OCI-M1 (cell line): ENCODE measurements at regions not wholly inside any gene's neighbourhood (a gene's known extent, or its start where the extent isn't known, plus 50 kb on each side); places are given as distances from the start of the nearest gene placed in this dataset.
A peak's percentile ranks its signal among the peaks of the same experiment; 100 is the strongest.
"Not testable (repeated sequence)": the region's sequence is repeated elsewhere in the genome, so short reads cannot be mapped to it uniquely, and the experiment has no call there.

Experiments used
- DNase-seq: peaks from one replicate; lab custom pipeline; 2025; lab: John Stamatoyannopoulos, UW

DNA sequence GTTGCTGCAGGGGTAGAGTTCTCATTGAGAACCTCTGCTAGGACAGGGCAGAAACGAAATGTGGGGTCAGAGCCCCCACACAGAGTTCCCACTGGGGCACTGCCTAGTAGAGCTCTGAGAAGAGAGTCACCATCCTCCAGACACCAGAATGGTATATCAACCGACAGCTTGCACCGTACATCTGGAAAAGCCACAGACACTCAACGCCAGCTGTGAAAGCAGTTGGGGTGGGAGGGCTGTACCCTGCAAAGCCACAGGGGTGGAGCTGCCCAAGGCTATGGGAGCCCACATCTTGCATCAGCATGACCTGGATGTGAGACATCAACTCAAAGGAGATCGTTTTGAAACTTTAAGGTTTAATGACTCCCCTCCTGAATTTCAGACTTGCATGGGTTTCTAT, 284.0 kb upstream of the DEPDC1 start:
- DNase-seq = no peak

DNA sequence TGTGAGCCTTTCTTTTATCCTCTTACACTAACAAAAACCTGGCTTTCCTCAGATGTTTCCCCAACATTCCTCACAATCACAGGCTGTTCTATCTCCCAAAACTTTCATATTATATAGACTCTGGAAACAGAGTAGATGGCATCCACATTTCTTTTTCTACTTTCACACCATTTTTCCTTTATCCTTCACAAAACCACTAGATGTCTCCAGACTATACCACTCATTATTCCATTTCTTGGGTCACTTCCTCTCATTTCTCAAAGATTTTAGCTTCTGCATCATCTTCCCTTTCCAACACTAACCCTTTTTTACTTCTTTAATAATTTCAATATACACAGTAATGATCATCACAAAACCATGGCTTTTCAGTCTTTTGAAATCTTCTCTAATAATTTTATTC, 286.0 kb upstream of the DEPDC1 start:
- peak; percentile 12 for DNase-seq

DNA sequence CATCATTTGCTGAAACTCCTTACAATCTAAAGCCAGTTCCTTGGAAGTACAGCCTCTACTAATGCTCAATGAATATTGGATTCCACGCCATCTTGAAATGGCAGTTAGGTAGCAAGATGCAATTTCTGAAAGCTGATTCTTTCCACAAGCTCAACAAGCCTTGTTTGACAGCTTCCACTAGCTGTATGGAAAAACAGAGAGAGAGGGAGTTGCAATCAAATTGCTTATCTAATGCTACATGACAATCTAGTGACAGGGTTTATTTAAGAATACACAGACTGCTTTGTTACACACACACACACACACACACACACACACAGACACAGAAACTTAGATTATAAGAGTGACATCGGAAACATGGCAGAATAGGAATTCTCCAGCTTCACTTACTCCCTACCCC, 288.4 kb upstream of the DEPDC1 start:
- DNase-seq = no peak

DNA sequence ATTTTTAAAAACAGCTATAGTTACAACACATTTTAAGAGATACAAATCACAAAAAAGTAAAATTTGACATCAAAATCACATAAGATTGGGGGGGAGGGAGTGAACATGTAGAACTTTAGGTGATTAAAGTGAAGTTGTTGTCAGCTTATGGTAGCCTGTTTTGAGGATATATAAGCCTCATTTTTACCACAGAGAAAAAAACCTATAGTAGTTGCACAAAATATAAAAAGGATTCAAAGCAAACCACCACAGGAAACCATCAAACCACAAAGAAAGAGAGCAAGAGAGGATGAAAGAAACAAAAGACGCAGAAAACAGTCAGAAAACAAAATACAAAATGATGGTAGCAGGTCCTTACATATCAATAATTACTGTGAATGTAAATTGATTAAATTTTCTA, 291.9 kb upstream of the DEPDC1 start:
- DNase-seq = no peak

DNA sequence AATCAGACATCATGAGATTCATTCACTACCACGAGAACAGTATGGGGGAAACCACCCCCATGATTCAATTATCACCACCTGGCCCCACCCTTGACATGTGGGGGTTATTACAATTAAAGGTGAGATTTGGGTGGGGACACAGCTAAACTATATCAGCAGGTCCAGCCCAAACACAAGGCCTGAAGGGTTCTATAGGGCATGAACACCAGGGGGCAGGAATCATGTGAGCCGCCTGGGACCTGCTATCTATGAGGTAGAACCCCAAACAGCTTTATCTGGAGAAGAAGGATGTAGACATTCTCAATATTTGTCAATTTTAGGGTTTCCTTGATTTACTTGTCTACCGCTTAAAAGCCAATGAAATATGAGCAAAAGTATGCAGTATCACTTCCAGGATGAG, 294.9 kb upstream of the DEPDC1 start:
- no peak for DNase-seq

DNA sequence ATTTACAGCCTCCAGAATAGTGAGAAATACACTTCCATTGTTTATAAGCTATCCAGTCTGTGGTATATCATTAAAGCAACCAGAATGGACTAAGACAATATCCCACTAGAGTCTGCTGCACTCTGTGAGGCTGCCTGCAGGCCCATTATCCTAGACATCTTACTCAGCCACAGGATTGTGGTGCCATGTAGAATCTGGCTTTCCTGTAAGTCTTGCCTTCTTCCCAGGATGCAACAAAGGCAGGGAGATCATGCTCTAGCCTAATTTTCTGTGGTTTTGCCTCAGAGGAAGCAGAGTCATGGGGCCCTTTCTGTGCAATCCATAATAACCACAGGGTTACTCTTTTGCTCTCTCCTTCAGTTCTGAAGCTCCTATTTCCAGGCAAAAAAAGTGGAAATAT, 299.1 kb upstream of the DEPDC1 start:
- DNase-seq = no peak

DNA sequence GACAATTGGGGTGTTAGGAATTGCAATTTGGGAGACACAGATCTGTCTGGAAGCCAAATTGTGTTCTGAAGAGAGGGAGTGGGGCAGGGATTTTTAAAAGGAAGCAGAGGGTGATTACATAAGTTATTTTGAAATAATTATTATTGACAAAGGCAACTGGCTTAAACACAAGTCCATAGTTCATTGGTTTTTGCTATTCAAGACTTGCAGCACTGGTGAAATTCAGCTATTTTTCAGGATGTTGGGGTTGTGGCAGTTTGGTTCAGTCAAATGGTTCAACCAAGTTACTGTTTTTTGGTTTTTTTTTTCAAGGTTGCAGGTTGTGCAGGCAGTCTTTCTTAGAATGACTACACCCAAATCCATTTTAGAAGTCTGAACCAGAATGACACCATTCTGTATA, 300.0 kb upstream of the DEPDC1 start:
- no peak for DNase-seq

DNA sequence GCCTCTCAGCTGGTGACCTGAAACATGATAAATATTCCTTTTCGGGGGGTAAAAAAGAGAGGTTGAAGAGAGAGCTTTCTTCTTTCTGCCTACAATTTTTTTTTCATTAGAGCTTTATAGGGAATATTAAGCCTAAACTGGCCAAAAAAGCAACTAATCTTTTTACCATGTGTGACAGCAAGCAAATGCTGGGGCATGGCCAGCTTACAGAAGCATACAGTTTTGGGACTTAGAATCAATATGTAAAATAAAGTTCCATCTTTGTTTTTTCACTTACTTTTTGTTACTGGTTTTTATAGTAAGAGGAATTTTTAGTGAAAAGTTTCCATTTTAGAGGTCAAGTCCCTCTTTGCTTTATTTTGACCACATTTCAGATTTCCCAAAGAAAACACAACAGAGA, 301.2 kb upstream of the DEPDC1 start:
- no peak for DNase-seq

DNA sequence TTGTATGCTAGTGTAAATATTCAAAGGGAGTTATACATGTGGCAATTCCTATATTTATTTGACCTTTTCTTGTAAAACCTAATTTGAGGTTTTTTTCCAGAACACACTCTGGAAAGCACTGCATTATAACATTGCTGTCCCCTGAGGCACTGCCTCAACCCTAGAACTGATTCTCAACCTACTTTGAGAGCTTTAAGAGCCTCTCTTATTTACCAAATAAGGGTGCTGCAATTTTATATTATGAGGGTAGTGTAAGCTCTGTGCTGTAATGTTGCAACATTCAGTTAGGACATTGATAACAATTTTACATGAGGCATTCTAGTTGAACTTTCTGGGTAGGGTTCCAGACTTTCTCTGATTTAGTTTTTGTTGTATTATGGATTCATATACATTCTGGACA, 302.2 kb upstream of the DEPDC1 start:
- DNase-seq = peak; percentile 4

DNA sequence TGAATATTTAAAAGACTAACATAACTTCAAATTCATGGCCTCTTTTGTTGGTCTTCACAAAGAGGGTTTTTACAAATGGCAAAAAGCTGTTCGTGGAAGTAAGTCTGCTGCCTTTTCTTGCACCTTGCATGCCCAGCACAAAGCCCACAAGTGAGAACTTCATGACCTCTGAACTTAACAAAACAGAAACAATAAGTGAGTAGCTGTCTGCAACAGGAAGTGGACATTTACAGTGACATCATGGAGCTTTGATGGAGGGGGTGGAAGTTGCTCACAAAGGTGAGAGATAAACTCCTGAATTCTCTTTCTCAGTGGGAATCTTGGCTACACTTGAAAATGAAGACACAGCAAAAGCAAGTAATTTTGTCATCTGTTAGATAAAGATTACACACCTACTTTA, 303.3 kb upstream of the DEPDC1 start:
- DNase-seq = peak; percentile 37

DNA sequence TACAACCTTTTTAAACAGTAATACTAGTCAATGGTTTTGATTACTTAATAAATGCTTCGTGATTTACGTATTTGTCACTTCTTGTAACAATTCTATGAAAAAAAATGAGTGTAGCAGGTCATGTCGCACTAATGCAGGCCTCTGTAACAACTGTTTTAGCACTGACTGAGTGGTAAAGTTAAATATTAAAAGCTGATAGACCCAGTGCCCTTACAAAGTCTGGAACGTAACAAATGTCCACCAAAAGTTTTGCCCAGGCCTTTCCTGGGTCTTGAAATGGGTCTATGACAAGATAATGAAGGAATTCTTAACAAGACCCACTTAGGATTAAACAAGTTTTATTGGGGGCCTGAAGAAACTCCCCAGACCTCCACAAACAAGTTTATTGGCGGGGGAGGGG, 304.6 kb upstream of the DEPDC1 start:
- DNase-seq = no peak

DNA sequence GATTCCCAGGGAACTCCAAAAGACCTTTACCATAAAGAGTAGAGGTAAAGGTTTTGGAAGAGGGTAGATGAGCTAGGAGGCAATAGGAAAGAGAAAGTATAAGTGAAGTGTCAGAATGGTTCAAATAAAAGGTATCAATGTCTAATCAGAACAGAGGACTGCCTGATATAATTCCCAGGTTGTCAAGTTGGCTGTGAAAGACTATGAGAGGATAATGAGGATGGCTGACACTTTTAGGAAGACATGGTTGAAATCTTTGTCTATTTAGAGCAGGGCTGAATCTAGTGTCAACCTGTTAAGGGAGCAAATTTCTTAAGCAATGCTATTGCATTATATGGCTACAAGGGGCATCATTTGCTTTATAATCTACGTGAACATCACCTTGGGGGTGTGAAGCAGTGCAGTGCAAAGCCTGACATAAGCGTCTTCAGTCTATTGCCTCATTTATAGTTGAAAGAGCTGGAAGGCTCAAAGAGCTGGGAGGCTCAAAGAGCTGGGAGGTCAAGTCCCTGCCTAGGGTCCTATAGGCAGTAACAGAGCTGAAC, 308.3 kb upstream of the DEPDC1 start:
- no peak for DNase-seq

DNA sequence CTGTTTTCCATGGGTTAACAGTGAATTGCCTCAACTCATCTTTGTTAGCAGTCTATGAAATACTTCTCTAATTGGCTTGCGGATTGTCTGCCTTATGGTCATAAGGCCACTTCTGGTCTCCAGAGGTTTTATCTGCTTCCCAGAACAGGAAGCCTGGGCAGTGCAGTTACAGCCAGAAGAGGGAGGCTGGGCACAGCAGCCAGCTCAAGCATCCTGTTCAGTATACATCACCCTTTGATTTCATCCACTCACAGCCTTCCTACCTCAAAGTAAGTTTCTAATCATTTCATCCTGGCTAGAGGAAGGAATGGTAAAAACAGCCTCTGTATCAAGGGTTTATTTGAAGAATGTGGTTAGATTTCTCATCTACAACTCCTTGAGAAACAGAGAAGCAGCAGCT, 311.5 kb upstream of the DEPDC1 start:
- peak; percentile 14 for DNase-seq

DNA sequence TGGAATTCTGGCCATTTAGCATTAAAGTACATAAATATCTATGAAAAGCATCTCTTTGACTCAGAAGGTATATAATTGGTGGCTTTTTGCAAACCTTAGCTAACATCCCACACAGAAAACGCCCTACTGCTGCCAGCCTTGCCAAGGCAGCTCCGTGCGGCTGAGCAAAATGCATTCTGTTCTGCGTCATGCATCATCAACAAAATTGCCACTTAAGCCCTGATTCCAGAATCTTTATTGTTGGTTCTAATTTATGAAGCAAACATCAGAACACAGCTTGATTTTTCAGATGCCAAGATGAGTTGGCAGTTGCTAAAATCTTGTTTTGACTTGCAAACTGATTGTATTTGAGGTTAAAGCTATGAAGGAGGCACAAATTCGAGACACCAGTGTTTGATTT, 314.9 kb upstream of the DEPDC1 start:
- no peak for DNase-seq

DNA sequence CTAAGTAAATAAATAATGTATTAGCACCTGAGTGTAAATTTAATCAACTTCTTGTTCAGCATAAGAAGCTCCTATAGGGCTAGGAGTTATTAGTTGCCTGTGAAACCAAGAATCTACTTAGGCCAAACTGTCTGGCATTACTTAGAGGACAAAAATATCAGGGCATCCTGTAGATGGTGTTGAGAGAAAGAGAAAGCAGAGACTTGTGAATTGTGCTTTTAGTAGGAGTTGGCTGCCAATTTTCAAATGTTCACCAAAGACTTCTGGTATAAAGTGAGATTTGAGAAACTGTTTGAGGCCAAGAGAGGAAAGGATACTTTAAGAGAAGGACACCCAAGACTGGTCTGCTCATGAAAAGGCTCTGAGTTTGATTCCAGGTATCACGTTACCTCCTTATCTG, 315.5 kb upstream of the DEPDC1 start:
- peak; percentile 10 for DNase-seq

DNA sequence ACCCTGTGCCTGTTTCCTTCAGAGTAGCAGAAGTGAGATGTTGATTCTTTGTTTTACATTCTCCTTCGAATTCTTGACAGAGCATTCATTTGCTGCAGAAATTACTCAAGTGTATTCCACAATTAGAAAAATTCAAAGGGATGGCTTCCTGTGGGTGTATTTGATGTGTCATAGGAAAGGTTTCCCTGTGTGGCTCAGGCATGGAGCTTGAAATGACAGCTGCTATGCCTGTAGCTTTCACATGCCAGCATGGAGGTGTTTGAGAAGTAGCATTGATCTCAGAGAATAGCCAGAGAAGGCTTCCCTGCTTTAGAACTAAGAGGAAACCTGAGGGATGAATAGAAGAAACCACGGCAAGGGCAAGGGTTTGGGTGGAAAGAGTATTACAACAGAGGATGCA, 317.2 kb upstream of the DEPDC1 start:
- no peak for DNase-seq

DNA sequence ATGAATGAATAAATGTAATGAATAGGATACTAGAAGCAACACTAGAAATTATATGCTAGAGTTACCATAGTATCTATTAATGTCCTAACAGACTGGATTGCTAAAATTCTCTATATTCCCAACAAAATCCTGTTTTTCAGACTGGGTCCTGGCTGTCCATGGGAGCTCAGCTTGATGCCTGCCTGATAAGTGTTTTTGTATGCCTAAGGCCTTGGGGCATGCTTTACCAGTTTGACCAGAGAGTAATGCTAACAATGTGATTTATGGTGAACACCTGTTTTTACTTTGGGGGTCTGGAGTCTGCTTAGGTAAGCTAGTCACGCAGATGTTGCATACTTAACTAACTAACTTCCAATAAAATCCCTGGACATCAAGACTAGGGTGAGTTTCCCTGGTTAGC, 318.8 kb upstream of the DEPDC1 start:
- no peak for DNase-seq

DNA sequence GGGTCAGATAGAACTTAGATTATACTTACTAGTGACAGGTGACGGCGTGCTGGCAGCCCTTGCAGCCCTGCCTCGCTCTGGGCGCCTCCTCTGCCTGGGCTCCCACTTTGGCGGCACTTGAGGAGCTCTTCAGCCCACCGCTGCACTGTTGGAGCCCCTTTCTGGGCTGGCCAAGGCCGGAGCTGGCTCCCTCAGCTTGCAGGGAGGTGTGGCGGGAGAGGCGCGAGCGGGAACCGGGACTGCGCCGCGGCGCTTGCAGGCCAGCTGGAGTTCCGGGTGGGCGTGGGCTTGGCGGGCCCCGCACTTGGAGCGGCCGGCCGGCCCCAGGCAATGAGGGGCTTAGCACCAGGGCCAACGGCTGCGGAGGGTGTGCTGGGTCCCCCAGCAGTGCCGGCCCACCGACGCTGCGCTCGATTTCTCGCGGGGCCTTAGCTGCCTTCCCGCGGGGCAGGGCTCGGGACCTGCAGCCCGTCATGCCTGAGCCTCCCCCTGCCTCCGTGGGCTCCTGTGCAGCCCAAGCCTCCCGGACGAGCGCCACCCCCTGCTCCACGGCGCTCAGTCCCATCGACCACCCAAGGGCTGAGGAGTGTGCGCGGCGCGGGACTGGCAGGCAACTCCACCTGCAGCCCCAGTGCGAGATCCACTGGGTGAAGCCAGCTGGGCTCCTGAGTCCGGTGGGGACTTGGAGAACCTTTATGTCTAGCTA, 320.8 kb upstream of the DEPDC1 start:
- not testable (repeated sequence) for DNase-seq

DNA sequence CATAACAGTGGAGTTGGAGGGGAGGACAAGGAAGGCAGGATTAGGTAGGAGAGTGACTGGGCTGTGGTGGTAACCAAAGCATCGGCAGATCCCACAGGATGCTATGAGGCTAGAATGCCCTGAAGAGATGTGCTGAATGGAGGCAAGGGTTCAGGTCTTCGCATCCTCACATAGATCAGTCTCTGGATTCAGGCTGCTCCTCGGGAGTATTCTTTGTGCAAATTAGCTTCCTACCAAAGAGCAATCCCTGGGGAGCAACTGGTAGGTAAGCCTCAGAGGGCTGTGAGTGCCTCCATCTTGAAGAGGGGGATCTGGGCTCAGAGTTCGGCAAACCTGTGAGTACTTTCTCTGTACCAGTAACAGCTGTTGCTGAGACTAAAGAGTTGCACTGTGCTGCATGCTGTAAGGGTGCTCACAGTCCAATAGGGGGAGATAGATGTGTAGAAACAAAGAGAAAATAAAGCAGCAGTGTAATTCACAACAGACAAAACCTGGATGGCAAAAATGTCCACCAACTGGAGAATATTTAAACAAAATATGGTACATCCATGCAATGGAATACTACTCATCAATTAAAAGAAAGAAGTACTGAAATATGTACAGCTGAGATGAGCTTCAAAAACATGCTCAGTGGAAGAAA, 322.4 kb upstream of the DEPDC1 start:
- DNase-seq = peak; percentile 62

DNA sequence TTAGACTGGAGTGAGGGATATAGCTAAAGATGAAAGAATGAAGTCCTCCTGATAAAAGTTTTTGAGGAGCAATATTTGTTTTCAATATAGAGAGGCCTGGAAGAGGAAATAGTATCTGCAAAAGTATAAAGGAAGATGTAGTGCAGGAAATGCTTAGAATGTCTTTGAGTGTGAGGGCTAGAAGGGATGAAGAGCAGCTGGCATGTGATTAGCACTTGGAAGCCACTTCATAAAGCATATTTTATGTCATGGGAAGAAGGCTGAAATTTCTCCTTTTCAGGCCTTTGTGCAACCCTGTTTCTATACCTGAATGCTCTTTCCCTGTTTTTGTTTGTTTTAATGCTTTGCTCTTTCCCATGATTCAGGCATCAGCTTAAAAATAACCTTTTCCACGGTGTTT, 323.3 kb upstream of the DEPDC1 start:
- no peak for DNase-seq

DNA sequence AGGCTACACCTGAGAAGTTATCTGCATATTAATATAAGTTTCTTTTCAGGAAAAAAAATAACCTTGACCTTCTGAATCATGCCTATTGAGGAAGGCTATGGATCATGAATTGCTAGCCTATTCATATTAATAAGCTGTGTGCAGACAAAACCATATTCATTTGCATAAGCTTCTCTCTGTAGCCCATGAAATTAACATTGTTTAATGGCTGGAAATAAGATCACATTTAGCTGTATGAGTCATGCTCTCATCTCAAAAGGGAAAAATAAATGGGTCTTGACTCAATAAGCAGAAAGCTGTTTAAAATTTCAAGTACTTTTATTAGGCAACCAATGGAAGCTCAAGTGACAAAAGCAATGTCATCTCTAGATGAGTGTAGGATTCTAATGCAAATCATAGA, 330.0 kb upstream of the DEPDC1 start:
- DNase-seq = no peak

DNA sequence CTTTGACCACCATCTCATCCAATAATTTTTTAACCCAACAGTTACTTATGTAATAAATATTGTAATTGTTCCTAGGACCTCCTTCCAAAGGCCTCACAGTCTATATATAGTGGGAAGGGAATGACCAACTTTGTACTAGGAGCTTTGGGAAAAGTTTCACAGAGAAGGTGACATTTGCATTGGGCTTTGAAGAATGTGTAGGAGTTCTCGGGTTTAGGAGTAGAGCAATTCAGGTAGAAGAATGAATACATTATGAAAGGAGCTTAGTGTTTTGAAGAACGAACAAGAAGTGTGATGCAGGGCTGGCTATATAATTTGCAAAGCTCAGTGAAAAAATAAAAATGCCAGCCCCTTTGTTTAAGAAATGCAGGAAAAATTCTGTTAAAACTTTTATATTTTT, 330.4 kb upstream of the DEPDC1 start:
- DNase-seq = no peak

DNA sequence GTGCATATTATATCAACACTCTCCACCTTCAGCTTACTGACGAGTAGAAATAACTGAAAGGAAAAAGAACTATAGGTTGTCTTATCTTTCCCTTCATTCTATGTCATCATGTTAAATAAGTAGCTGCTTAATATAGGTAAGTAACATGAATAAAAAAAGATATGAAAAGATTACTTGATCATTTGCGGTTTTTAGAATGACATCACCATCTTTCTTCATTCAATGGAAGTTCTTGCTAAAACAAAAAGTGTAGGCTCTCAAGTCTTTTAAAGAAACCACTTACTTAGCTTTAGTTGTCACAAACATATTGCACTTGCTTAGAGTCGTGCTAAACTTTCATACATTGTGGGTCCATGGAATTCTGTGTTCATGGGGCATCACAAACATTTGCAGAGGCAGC, 331.1 kb upstream of the DEPDC1 start:
- DNase-seq = no peak

DNA sequence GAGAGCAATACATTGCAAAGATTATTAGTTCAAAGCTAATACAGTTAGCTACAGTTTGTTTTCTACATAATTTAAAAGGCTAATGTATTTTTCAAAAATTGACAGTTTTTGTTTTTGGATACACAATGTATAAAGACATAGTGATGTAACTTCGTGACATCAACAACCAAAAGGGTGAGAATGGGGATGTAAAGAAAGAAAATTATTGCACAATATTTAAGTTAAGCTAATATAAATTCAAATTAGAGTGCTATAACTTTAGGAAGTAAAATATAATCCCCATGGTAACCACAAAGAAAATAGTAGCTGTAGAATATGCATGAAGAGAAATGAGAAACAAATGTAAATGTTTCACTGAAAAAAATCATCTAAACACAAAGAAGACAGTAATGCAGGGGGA, 334.4 kb upstream of the DEPDC1 start:
- no peak for DNase-seq
